H1 (cell line): ENCODE measurements at regions not wholly inside any gene's neighbourhood (a gene's known extent, or its start where the extent isn't known, plus 50 kb on each side); places are given as distances from the start of the nearest gene placed in this dataset.
A peak's percentile ranks its signal among the peaks of the same experiment; 100 is the strongest.

ENCODE experiments used
- ATF3 ChIP-seq: IDR thresholded peaks from 2 replicates; pipeline ENCODE4 v1.6.1; 2011; ENCODE audit warnings: low read depth, mild to moderate bottlenecking, low read length; ENCODE audit not compliant: insufficient read depth
- EGR1 ChIP-seq: IDR thresholded peaks from 2 replicates; pipeline ENCODE4 v1.6.1; 2011; ENCODE audit warnings: low read depth, low read length, borderline replicate concordance
- EZH2 ChIP-seq: fragments of 200-600 bp; sonication (generic); IDR thresholded peaks from 2 replicates; pipeline ENCODE4 v1.7.1; 2012; ENCODE audit warnings: low read depth, mild to moderate bottlenecking, moderate library complexity, low read length, inconsistent platforms; ENCODE audit not compliant: severe bottlenecking
- FOSL1 ChIP-seq: IDR thresholded peaks from 2 replicates; pipeline ENCODE4 v1.6.1; 2011; ENCODE audit warnings: mild to moderate bottlenecking, low read depth, low read length, moderate library complexity; ENCODE audit not compliant: insufficient read depth
- GABPA ChIP-seq: IDR thresholded peaks from 2 replicates; pipeline ENCODE4 v1.6.1; 2011; ENCODE audit warnings: mild to moderate bottlenecking, low read length, moderate library complexity, borderline replicate concordance; ENCODE audit not compliant: insufficient read depth
- KDM4A ChIP-seq: IDR thresholded peaks from one replicate; pipeline ENCODE4 v1.7.1; 2012; ENCODE audit warnings: low read depth, mild to moderate bottlenecking, moderate library complexity, low read length, inconsistent platforms; ENCODE audit not compliant: severe bottlenecking
- POLR2A ChIP-seq, 2 experiments: IDR thresholded peaks; 1 replicate in 1 of 2; 2 replicates in 1 of 2; pipeline ENCODE4 v1.6.1; 2011; ENCODE audit warnings: low read depth in 2 of 2, low read length in 2 of 2, mild to moderate bottlenecking in 2 of 2; ENCODE audit errors: control extremely low read depth in 1 of 2
- TAF7 ChIP-seq: optimal IDR thresholded peaks from 2 replicates; pipeline ENCODE3; 2011; ENCODE audit warnings: low read depth, mild to moderate bottlenecking, inconsistent platforms, low read length, moderate library complexity, borderline replicate concordance
- USF2 ChIP-seq: IDR thresholded peaks from 2 replicates; pipeline ENCODE4 v1.6.1; 2011; ENCODE audit warnings: low read length, improper control_type of control experiment

GRCh38 chr2:144332356-144333142 is 187.4 kb downstream of the ZEB2 start (continued):
- TF ChIP-seq POLR2A (IDR thresholded peaks at IDR 0.05; ENCODE audit: control extremely low read depth in 1 of 2, low read depth in 2 of 2, low read length in 2 of 2) (peak; percentile 79 to 85), KDM4A (peak; percentile 19), ATF3 (no peak), EZH2 (no peak), GABPA (no peak), FOSL1 (no peak), TAF7 (peak; percentile 43), EGR1 (peak; percentile 12; the same call in 1 of the 2 replicates), USF2 (no peak)
